DMS 273 (cell line): ENCODE measurements at regions not wholly inside any gene's neighbourhood (a gene's known extent, or its start where the extent isn't known, plus 50 kb on each side); places are given as distances from the start of the nearest gene placed in this dataset.
"Not testable (repeated sequence)": the region's sequence is repeated elsewhere in the genome, so short reads cannot be mapped to it uniquely, and the experiment has no call there.

ENCODE experiments used
- DNase-seq: peaks from one replicate; lab custom pipeline; 2025; ENCODE audit not compliant: unreplicated experiment; lab: John Stamatoyannopoulos, UW

GRCh38 chr16:64365448-64365931, 756.4 kb downstream of the CDH11 start:
- DNase-seq = no peak

DNA sequence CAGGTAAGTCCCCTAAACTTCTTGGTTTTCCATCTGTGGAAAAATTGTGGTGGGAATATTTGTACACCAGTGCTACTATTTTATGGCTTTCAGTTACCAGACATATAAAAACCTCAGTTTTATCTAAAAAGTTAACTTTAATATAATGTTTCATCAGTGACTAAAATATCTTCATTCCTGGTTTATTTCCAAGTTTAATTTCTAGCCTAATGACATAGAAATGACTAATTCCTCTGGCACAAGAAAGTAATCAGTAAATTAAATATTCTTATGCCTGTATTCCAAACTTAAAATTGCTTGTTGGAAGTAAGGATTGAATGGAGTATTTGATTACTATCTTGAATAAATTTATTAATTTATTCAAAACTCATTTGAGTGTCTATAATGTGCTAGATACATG, 757.0 kb downstream of the CDH11 start:
- DNase-seq = no peak

DNA sequence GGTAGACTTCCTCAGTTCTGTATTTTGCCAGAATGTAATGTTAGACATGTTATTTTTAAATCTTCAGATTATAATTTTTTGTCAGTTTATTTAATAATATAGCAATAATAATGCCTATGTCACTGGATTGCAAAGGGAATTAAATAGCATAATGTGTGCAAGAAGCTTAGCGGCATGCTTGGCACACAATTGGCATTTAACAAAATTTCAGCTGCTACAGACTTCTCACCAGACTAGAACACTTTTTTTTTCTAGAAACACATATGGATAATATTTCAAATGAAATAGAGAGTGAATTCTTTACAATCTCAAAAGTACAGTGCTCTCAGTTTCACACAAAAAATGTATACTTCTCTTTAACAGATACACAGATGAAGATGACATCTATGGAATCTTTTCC, 757.4 kb downstream of the CDH11 start:
- no peak for DNase-seq

DNA sequence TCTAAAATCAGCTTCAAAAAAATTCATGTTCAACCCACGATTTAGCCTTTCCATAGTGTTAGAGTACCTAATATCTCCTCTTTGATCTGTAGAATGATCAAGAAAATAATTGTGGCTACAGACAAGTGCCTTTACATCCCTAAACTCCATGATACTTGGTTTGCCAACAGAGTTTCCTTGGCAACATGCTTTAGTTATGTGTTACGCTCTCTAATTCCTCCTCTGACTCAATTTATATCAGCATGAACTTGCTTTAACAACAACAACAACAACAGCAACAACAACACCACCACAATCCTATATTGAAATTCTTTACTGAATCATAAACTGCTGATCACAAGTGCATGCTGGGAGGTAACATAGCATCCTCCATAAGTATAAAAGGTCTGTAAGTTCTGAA, 757.8 kb downstream of the CDH11 start:
- no peak for DNase-seq

- DNase-seq = no peak
Measured at GRCh38 chr16:64363039-64363438, 758.8 kb downstream of the CDH11 start.

DNA sequence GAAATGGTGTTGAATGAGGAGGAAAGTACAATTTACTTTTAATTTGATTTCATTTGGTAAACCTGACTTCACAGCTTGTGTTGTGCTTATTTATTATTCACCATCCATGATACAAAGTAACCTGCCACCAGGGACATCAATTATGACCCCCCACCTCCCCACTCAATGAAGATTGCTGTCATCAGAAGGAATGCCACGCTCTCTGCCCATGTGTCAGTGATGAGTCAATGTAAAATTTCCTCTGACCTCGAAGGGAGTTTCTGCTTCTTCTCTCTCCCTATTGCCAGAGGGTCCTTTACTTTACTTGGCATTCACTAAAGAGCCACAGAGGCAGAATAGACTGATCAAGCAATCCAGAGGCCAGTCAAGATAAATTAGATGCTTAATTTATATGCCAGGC, 759.7 kb downstream of the CDH11 start:
- no peak for DNase-seq

DNA sequence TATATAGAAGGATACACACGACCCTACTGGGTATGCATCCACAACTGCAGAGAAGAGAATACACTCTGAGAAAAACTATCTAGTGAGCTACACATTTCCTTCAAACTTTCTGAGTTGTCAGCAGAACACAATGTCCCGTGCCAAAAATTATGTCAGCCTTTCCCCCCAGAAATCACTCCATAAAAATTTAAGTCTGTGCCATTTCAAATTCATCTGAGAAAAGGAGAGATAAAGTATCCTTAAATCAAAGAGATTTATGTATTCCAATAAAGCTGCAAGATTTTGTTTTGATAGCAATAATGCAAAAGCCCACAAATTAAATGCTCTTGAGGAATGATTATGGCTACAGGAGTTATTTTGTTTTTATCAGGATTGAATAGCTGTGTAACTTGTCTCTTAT, 760.1 kb downstream of the CDH11 start:
- no peak for DNase-seq

DNA sequence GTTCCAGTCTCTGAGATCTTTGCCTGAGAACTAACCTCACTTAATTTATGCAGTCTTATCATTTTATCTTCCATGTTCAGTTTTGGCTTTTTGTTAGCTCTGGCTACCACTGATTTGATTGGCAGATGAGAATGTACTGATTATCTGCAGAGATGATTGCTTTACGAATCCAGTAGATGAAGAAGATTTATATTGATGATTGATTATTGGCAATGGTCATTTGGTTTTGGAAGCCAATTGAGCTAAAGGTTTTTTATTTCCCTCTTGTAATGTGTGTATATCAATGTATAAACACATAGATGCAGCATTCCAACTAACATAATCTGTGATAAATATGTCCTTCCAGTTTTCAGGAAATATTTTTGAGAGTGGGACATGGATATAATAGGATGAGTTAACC, 763.6 kb downstream of the CDH11 start:
- DNase-seq = no peak

DNA sequence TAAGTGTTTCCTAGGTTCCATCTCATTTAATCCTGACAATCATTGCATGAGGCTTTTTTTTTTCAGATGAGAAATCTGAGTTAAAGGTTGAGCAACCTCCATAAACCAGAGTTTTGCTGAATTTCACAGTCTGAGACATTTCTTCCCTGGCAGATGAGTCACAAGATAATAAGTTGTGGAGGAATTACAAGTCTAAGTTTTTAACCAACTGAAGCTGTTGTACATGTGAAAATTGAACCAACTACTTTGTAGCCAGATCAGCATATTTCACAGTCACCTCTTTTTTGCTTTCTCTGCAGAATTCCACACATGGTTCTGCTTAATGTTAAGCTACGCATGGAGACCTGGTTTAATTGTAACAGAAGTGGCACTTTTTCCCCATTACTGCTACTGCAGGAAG, 765.6 kb downstream of the CDH11 start:
- DNase-seq = no peak

DNA sequence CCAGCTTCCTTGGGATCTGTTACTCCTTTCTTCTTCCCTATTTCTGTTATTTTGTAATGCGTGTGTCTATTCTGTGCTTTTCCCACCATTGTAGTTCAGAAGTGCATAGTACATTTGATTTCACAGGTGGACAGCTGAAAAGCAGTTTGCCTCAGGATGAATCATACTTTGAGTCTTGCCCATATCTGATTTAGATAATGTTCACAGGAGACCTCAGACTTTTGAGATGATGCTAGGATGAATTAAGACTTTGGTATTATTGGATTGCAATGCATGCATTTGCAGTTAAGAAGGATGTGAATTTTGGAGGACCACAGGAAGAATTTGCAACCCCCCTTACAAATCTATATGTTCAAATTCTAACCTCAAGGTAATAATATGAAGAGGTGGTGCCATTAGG, 769.6 kb downstream of the CDH11 start:
- no peak for DNase-seq

DNA sequence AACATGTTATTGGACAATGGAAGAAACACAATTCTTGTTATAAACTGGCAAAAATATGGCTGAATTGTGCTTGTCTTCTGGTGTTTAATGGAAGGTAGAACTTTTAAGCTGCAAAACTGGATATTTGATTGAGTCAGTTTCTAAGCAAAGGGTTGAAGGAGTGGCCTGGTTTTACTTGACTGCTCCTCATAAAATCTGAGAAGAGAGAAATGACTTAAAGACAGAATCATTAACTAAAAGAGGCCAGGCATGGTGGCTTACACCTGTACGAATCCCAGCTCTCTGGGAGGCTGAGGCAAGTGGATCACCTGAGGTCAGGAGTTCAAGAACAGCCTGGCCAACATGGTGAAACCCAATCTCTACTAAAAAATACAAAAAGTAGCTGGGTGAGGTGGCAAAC, 770.7 kb downstream of the CDH11 start:
- DNase-seq = no peak

DNA sequence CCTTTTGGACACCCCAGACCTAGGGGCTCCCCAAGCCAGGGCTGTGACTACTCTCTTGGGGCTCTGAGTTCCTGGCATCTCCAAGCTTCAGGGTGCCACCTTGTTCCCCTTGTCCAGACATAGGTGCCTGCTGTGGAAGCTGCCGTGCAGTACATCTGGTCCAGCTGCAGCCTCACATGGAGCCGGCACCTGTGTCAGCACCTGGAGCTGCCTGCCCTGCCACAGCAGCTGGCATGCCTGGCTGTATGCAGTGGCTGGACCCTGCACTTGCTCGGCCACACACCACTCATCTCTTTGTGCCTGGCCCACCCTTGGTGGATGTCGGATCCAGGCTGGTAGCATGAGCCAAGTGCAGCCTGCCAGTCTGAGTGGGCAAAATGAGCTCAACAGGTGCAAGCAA, 775.8 kb downstream of the CDH11 start:
- no peak for DNase-seq

DNA sequence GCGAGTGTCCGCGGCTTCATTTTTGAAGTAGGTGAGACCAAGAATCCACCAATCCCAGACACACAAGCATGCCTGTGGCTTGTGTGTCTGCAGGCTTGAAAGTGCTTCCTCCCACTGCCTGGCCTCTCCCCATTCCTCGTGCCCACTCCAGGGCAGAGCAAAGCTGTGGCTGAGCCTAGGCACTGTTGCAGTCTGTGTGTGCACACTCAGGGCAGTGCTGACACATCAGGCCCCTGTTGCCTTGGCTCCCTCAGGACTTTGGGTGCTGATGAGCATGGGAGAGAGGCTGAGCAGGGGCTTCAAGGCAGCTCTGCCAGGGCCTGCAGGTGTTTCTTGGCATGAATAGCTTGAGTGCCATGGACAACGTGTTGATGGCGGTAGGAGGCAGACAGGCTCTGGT, 776.7 kb downstream of the CDH11 start:
- DNase-seq = no peak

DNA sequence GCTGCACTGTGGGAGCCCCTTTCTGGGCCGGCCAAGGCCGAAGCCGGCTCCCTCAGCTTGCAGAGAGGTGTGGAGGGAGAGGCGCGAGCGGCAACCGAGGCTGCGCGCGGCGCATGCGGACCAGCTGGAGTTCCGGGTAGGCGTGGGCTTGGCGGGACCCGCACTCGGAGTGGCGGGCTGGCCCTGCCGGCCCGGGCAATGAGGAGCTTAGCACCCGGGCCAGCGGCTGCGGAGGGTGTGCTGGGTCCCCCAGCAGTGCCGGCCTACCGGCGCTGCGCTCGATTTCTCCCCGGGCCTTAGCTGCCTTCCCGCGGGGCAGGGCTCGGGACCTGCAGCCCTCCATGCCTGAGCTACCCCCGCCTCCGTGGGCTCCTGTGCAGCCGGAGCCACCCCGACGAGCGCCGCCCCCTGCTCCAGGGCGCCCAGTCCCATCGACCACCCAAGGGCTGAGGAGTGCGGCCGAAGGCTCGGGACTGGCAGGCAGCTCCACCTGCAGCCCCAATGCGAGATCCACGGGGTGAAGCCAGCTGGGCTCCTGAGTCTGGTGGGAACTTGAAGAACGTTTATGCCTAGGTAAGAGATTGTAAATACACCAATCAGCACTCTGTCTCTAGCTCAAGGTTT, 777.9 kb downstream of the CDH11 start:
- DNase-seq = not testable (repeated sequence)

DNA sequence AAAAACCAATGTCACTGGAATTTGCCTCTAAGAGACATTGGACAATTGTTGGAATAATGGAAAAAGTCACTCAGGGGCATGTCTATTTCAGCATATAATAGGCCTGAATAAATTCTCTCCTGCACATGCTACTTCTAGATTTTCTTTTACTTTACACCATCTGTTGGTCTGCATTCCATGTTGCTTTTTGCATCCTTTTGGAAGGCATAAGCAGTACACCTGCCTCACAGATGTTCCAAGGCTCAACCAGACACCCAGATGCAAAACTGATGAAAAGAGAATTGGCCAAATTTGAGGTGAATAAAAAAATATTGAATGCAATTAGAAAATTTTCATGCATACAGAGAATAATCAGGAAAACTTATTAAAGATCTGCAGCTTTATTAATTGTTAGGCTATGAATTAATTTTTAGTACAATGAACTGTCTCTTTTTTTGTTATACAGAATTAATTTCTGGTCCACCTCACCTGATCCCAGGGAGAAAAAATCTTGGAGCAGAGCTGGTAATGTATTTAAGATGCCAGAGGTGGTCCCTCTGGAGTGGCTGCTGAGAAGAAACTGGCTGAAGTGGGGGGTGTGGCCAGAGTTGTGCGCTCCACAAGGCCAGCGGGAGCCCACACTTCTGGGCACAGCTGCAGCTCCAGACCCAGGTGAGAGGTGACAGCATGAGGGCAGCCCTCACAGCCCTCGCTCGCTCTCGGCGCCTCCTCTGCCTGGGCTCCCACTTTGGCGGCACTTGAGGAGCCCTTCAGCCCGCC, 778.6 kb downstream of the CDH11 start:
- peak; percentile 15 for DNase-seq

- not testable (repeated sequence) for DNase-seq
Measured at GRCh38 chr16:64341336-64341735, 780.5 kb downstream of the CDH11 start.

GRCh38 chr16:64339052-64339770, 782.7 kb downstream of the CDH11 start:
- no peak for DNase-seq

GRCh38 chr16:64321881-64322280, 800.0 kb downstream of the CDH11 start:
- no peak for DNase-seq

GRCh38 chr16:64321066-64321465, 800.8 kb downstream of the CDH11 start:
- DNase-seq = no peak

DNA sequence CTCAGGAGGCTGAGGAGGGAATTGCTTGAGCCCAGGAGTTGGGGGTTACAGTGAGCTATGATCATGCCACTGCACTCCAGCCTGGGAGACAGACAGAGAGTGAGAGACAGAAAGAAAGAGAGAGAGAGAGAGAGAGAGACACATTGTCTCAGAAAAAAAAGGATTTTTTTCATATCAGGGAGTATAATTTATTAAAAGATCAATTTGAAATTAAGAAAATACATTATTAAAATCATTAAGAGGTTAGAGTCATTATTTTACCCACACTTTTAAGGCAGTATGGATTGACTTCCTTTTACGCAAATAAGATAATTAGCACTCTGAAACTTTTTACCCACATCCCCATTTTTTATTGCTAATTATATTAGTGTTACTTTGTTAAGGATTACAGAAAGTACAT, 804.3 kb downstream of the CDH11 start:
- DNase-seq = no peak

- no peak for DNase-seq
Measured at GRCh38 chr16:64313726-64314125, 808.1 kb downstream of the CDH11 start.

- DNase-seq = no peak
Measured at GRCh38 chr16:64312980-64313379, 808.9 kb downstream of the CDH11 start.
